Mesenteric fat pad (tissue), 1 donor: ENCODE measurements at regions not wholly inside any gene's neighbourhood (a gene's known extent, or its start where the extent isn't known, plus 50 kb on each side); places are given as distances from the start of the nearest gene placed in this dataset.

ENCODE experiments used
- DNase-seq: peaks from one replicate; pipeline ENCODE4 v3.0.0-alpha.2; 2020; ENCODE audit warnings: low spot score
- donor health status: DM: yes; HTN: yes; CAD: no.

GRCh38 chr13:107764046-107764445 is 451.3 kb downstream of the LIG4 start:
- DNase-seq: no peak

DNA sequence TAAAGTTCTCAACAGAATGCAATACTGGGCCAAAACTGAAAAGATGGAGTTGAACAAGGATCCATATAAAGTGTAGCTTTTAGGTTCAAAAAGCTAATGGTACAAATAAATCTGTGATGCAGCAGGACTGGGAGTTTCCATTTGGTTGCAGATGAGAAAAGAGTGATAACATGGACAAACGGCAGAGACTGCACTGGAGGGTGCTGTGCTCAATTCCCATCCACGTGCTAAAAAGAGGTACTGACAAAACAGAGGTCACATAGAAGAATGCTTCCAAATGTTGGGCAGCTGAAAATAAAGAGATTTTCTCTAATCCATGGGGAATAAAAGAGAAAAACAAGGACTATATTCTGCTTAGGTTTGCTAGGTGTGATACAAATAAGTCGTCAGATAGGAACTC is 461.6 kb downstream of the LIG4 start:
- no peak for DNase-seq

DNA sequence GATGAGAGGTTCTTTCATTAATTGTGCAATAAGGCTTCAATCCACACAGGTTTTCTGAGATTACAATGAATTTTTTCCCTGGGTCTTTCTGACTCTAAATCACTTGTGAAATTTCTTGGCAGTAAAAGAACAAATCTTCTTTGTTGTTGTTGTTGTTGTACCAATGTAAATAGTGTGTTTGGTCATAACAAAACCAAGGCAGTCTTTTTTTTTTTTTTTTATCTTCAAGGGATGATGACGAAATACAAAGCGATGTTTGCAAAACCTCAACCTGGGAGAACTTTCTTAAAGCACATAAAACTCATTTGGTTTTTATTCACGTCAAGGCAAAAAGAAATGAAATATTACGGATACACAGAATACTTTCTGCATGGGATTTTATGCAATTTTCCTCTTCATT is 462.0 kb downstream of the LIG4 start:
- no peak for DNase-seq

DNA sequence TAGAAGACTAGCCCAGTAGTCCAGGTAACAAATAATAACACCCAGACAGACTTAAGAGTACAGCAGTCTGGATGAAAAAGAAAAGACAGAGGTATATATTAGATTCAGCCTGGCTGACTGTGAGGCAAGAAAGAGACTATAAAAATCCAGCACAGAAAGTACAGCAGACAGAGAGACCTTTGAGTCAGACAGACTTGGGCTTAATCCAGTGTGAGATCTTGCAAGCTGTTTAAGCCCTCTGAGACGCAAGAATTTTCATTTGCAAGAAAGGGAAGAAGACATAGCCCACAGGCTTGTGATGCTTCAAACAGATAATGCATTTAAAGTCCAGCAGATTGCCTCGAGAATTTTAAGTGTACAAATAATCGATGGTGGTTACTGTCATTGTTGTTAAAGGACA is 471.4 kb downstream of the LIG4 start:
- no peak for DNase-seq

- DNase-seq: no peak
These were observed 471.8 kb downstream of the LIG4 start for GRCh38 chr13:107743526-107743925.

DNA sequence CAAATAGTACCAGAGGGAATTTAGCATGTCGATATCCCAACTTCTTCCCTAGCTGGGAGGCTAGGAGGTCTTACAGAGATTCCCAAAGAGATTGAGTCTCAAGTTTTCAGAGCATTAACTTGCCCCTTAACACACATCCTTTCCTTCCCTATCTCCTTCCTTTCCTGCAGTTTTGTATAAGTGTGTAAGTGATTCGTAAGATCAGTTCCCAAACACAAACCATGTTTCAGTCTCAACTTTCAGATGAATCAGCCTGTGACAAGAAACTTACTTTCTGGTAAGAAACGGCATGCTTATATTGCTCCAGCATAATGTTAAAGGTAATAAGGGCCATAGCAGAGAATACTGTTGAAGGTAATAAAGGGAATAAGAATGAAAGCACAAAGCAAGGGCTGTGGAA is 472.2 kb downstream of the LIG4 start:
- DNase-seq: no peak

GRCh38 chr13:107742544-107742943 is 472.8 kb downstream of the LIG4 start:
- DNase-seq: no peak

DNA sequence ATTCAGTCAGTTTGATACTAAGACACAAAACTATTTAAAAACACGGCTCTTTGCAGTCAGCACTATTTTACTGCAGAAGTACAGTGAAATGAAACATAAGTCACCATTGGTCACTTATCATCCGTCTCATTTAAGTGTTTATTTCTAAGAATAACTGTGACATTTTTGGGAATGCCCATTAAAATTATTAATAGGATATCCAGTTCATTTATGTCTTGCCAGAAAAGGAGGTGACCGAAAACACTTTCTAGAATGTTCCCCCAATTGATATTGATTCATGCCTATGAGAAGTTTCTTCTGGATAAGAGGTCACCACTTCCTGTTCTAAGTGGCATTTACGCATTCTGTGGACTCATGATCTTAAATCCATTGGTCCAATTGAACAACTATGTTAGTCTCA is 477.3 kb downstream of the LIG4 start:
- no peak for DNase-seq

DNA sequence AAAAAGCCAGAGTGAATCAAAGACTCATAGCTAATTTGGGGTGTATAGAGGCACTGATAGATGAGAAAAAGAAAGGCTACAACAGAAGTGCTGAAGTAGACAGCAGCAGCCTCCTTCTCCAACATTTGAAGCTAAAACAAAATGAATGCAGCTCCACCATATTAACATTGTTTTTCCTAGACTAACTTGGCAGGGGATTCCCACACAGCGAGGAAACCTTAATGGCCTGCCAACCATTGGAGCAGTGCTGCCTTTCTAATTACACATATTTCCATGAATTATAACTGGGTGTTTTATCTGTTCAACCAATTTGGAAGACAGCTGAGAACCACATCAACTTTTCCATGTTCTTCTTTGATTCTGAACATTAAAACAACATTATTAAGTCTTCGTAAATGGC is 478.6 kb downstream of the LIG4 start:
- no peak for DNase-seq

GRCh38 chr13:107736170-107736569 is 479.2 kb downstream of the LIG4 start:
- DNase-seq: no peak

DNA sequence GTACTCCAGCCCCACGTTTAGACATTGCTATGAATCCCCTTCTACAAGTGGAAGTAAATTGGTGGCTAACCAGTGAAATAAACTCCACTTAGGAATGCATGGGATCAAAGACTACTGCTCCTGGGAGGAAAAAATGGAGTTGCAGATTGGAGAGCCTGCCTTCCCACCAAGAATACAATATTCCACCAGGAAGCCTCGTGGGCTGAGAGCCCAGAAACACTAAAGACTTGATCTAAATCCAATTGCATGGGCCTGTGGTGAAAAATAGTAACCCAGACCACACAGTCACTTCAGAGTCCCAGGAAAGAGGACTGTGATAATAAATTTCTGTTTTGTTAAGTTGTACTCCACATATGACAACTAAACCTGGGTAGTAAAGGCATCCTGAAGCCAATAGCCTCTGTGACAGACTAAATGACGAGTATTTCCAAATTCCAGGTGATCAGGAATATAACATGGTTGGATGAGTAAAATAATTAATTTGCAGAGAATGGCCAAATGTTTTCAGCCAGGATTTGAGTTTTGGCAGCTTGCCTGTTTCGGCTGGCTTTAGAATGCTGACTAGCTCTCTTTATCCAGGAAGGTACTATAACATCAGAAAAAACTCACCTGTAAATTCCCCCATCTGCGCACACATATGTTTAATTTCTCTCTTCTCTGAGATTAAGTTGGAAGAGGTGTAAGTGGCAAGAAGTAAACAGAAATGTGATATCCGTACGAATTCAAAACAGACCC is 480.3 kb downstream of the LIG4 start:
- no peak for DNase-seq

DNA sequence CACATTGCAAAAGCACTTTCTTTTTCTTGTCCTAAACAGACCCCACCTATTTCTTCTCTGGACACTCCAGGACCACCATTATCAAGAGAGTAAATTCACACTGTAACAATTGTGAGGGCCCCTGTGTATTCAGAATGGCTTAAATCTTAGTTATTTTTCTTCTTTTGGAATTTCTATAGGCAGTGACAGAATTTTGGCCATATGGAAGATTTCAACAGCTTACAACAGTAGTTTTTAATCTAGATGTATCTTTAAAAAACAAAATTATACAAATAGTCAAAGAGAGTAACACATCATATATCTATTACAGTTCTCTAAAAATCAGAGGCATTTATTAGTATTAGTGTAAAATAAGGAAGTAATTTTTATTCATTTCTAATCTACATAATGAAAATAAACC is 482.1 kb downstream of the LIG4 start:
- DNase-seq: no peak

- no peak for DNase-seq
These were observed 484.5 kb downstream of the LIG4 start for GRCh38 chr13:107730813-107731212.

DNA sequence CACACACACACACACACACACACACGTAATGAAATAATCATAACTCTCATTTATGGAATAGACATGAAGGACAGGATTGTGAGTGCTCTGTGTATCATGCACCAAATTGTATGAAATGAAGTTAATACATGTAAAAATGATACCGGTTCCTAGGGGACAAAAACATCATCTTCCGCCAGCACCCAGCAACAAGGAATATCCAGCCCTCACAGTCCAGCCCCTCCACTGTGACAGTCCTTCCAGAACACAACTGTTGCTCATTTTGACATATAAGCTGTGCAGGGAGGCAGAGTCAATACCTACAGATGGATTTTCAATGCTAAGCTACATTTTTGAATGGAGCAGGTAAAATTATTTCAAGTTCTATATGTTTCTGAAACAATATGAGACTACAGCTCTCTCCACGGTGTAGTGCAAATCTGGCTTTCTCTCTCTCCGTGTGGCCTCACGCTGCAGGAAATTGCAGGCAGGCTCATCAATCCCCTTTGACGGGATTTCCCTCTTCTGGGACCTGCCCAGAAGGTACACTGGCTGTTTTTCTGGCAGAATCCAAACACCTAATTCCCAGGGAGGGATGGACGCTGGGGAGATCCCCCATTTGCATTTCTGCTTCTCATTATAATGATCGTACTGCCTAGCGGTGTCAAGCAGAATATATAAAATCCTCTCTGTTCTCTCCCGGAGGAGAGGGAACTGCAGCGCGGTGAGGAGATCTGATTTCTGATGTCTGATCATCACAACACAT is 494.0 kb downstream of the LIG4 start:
- no peak for DNase-seq

DNA sequence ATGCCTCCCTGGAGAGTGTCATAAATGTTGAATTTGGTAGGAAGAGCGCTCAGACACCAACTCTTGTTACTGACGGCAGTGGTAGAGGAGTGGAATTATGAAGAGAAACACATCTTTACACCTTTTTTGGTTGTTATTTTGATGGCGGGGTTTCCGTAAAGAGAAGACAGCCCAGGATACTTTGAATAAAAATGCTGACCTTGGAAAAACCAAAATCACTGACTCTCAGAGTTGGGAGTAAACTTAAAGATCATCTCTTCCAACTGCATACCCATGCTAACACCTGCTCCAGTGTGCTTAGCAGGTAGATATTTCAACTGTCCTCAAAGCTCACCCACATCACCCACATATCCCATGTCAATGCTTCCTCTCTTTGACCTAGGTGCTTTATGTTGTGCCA is 498.6 kb downstream of the LIG4 start:
- DNase-seq: no peak

DNA sequence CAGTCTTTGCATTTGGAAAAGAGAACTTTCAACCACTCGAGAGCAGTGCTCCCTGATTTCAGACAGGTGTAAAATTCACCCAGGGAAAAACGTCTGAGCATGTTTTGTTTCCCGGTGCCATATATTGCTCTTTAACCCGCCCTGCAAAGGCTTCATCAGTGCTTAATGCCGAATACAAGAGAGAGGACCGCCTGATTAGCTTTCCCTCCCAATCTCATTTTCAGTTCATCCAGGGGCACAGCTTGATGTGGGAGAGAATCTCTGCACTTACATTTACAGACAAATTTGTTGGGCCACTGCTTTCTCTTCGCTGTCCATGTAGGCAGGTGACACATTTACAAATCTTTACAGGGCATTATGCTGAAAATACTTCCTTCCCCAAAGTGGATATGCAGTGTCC is 499.1 kb downstream of the LIG4 start:
- DNase-seq: no peak

GRCh38 chr13:107715496-107715895 is 499.8 kb downstream of the LIG4 start:
- DNase-seq: no peak

DNA sequence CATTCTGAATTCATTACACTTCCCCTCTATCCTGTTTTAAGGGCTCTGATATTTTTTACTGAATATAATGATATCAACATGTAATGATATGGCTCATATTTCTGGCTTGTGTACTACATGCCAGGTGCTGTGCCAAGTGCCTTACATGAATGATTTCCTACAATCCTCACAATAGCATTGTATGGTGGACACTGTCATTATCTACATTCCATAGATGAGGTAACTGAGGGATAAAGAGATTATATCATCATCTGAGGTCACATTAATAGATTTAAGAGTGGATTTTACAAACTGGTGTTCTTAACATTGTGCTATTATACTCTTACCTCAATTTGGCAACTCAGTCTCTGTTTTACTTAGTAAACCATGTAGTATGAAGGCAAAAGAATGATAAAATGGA is 502.0 kb downstream of the LIG4 start:
- no peak for DNase-seq

DNA sequence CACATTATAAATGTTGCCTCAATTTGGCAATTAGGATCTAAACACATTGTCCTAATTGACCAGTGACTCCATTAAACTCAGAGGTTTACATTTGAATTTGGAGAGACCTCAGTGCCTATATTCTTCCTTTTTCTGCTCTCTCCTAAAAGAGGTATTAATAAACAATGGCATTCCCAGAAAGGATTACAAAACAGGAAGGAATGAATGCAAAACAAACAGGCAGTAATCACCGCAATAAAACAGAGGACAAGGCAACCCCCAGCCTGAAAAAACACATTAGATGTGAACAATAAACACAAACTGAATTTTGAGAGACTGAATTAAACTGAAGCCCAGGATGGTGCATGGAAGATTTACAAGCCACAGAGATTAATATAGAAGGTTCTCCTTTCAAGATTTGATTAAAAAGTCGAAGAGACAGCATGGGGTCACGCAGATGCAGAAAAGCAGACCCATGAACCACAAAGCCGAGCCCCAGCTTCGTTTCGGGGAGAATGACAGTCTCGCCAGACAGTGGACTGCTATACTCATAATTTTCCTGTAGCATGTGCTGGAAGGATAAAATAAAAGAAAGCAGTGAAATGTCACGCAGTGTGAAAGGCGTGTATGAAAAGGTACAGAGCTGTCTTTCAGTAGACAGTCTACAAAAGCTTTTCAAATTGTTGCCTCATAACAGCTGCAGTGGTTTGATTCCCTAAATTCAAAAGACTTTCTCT is 503.0 kb downstream of the LIG4 start:
- DNase-seq: no peak

DNA sequence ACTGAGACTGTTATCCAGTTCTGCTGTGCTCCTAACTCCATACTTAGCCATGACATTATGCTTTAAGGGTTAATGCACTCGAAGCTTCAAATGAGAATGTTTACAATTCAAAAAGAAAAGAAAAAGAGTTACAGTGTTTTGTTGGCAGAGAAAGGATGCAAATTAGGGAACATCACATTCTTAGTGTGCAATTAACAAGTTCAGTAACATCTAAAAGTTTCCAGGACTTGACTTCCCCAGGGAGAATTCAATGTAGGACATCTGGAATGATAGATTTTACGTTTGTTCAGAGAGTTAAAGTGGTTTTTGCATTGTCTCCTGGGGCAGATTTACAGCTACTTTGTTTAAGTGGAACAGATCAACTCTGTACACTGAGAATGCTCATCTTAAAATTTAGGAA is 525.2 kb downstream of the LIG4 start:
- DNase-seq: no peak

DNA sequence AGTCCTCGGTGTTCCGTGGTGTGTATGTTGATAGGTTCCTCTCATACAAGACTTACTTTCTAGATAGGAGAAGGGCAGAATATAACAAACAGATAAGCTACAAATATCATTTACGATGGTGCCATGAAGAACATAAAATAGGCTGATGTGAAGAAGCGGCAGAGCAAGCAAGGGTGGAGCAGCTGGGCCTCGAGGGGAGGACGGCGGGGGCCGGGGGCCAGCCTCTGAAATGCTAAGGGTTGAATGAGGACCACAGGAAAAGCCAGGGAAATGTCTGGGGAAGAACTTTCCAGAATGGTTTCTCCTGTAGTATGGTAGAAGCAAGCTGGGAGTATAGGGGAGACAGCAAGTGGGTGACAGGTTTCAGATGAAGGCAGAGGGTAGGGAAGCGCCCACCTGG is 529.5 kb downstream of the LIG4 start:
- DNase-seq: no peak

DNA sequence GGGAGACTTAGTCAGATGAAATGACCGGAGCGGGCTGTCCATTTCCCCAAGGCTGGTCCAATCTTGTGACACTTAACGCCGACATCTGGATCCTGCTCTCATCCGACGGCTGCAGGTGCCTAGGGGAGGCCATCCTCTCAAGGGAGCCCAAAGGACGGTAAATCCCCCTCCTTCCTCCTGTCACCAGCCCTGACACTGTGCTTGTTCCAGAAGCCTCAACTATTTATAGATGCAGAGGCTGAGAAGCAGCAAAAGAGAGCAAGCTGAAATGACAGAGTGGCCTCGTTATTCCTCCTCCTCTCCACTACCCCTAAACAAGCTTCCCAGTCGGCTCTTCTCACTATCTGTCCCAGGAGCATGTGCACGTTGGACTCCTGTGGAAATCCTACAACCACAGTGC is 533.7 kb downstream of the LIG4 start:
- DNase-seq: no peak

DNA sequence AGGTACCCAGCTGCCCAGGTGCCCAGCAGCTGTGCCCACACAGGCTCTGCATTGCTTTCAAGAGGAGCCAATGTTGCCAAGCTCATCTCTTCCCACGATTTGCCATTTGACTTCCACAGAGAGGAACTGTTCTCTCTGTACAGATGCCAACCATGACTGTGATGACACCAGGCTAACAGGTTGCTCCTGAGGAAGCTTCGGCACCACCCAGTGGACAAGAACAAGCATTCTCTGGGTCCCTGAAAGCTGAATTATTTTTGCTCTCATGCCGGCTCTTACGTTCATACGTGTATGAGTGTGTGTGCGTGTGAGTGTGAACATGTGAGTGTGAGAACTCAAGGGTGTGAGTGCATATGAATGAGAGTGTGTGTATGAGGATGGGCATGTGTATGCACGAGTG is 535.2 kb downstream of the LIG4 start:
- no peak for DNase-seq
